ENCODE measurements at regions not wholly inside any gene's neighbourhood (a gene's known extent, or its start where the extent isn't known, plus 50 kb on each side); places are given as distances from the start of the nearest gene placed in this dataset.

DNA sequence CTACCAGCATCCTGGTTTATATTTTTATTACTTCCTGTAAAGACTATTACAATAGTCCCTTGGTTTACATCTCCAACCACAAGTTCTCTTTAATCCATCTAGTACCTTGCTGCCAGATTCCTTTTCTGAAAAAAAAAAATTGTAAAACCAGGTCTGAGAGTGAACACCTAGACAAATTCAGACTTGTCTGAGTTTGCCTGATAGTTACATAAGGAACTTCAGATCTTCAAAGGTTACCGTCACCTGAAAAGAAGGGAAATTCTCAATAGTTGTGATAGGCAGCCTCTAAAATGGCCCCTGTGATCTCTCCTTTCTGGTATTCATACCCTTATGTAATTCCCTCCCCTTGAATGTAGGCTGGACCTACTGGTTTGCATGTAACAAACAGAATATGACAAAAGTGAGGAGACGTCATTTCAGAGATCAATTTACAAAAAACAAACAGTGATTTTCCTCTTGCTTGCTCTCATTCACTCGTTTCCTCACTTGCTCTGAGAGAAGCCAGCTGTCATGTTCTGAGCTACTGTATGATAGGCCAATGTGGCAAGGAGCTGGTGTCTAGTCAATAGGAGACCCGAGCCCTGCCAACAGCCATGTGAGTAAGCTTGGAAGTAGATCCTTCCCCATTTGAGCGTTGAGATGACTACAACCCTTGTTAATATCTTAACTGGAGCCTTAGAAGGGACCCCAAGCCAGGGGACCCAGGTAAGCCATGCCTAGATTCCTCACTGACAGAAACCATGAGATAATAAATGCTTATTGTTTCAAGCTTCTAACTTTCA lies 110.9 kb upstream of the LSM8 start:
- Histone ChIP-seq H4K20me1 (ENCODE audit: insufficient read depth) (no peaks in the 10 kb centered on the region), H3K79me2 (replicated peaks; ENCODE audit: insufficient read depth, low read length) (no peaks in the 10 kb centered on the region), H3F3A (ENCODE audit: insufficient read depth, low read length, poor library complexity, severe bottlenecking) (no peaks in the 10 kb centered on the region), H3K9me2 (ENCODE audit: insufficient read depth, low read length) (no peaks in the 10 kb centered on the region), H3K9me3 (ENCODE audit: low read length) (no peaks in the 10 kb centered on the region), H3K27ac (ENCODE audit: low read length) (no peak overlapping the region), H3K27me3 (ENCODE audit: insufficient read depth, low read depth, low read length) (no peaks in the 10 kb centered on the region), H2AFZ (ENCODE audit: low read depth, low read length) (no peak overlapping the region), H3K4me2 (ENCODE audit: low read length) (no peak overlapping the region), H3K4me3 (ENCODE audit: low read length) (no peak overlapping the region), H3K36me3 (ENCODE audit: insufficient read depth, low read length) (no peaks in the 10 kb centered on the region), H3K9ac (ENCODE audit: low read length) (no peak overlapping the region)
- no peak for TF ChIP-seq POLR2AphosphoS5 (IDR thresholded peaks at IDR 0.05)

GRCh38 chr7:118075936-118076335 lies 108.0 kb upstream of the LSM8 start:
- Histone ChIP-seq H3K9me2 (ENCODE audit: insufficient read depth, low read length) (no peaks in the 10 kb centered on the region), H3K4me3 (ENCODE audit: low read length) (no peak overlapping the region), H2AFZ (ENCODE audit: low read depth, low read length) (no peak overlapping the region), H3F3A (ENCODE audit: insufficient read depth, low read length, poor library complexity, severe bottlenecking) (no peaks in the 10 kb centered on the region), H3K9ac (ENCODE audit: low read length) (no peak overlapping the region), H3K27ac (ENCODE audit: low read length) (no peak overlapping the region), H3K4me2 (ENCODE audit: low read length) (no peak overlapping the region), H4K20me1 (ENCODE audit: insufficient read depth) (no peaks in the 10 kb centered on the region), H3K36me3 (ENCODE audit: insufficient read depth, low read length) (no peaks in the 10 kb centered on the region), H3K79me2 (replicated peaks; ENCODE audit: insufficient read depth, low read length) (no peaks in the 10 kb centered on the region), H3K27me3 (ENCODE audit: insufficient read depth, low read depth, low read length) (no peaks in the 10 kb centered on the region), H3K9me3 (ENCODE audit: low read length) (no peaks in the 10 kb centered on the region)
- TF ChIP-seq, protein P1, sequence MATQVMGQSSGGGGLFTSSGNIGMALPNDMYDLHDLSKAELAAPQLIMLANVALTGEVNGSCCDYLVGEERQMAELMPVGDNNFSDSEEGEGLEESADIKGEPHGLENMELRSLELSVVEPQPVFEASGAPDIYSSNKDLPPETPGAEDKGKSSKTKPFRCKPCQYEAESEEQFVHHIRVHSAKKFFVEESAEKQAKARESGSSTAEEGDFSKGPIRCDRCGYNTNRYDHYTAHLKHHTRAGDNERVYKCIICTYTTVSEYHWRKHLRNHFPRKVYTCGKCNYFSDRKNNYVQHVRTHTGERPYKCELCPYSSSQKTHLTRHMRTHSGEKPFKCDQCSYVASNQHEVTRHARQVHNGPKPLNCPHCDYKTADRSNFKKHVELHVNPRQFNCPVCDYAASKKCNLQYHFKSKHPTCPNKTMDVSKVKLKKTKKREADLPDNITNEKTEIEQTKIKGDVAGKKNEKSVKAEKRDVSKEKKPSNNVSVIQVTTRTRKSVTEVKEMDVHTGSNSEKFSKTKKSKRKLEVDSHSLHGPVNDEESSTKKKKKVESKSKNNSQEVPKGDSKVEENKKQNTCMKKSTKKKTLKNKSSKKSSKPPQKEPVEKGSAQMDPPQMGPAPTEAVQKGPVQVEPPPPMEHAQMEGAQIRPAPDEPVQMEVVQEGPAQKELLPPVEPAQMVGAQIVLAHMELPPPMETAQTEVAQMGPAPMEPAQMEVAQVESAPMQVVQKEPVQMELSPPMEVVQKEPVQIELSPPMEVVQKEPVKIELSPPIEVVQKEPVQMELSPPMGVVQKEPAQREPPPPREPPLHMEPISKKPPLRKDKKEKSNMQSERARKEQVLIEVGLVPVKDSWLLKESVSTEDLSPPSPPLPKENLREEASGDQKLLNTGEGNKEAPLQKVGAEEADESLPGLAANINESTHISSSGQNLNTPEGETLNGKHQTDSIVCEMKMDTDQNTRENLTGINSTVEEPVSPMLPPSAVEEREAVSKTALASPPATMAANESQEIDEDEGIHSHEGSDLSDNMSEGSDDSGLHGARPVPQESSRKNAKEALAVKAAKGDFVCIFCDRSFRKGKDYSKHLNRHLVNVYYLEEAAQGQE (IDR thresholded peaks at IDR 0.05; ENCODE audit: borderline replicate concordance) = no peak
- TF ChIP-seq EZH2 (IDR thresholded peaks at IDR 0.05; ENCODE audit: borderline replicate concordance, insufficient read depth, low read length, poor library complexity, severe bottlenecking) (no peak), POLR2AphosphoS5 (IDR thresholded peaks at IDR 0.05) (no peak), MXI1 (conservative IDR thresholded peaks at IDR 0.05; ENCODE audit: poor library complexity, severe bottlenecking) (no peak), CTCF (IDR thresholded peaks at IDR 0.05; ENCODE audit: poor library complexity, severe bottlenecking) (no peak), RAD21 (conservative IDR thresholded peaks at IDR 0.05) (no peak), SMC3 (conservative IDR thresholded peaks at IDR 0.05; ENCODE audit: poor library complexity) (no peak), EP300 (conservative IDR thresholded peaks at IDR 0.05; ENCODE audit: poor library complexity, severe bottlenecking) (no peak), TAF1 (IDR thresholded peaks at IDR 0.05; ENCODE audit: low read depth) (no peak)

All from neural cell (in vitro differentiated cells).